Hepatocyte (in vitro differentiated cells): ENCODE measurements at regions not wholly inside any gene's neighbourhood (a gene's known extent, or its start where the extent isn't known, plus 50 kb on each side); places are given as distances from the start of the nearest gene placed in this dataset.

ENCODE experiments used
- CTCF ChIP-seq: fragments of 200-600 bp; sonication (generic); IDR thresholded peaks from 2 replicates; pipeline ENCODE4 v1.5.1; 2016; ENCODE audit warnings: antibody characterized with exemption, mild to moderate bottlenecking; ENCODE audit not compliant: poor library complexity
- EZH2 ChIP-seq: fragments of 200-600 bp; sonication (generic); IDR thresholded peaks from 2 replicates; pipeline ENCODE4 v1.6.1; 2016; ENCODE audit warnings: antibody characterized with exemption, mild to moderate bottlenecking, borderline replicate concordance

- TF ChIP-seq CTCF: no peak
- no peak for TF ChIP-seq EZH2
Observed at GRCh38 chr12:25886396-25886795, 72.1 kb upstream of the RASSF8 start.
